Skeletal muscle satellite cell (primary cell): ENCODE measurements at regions not wholly inside any gene's neighbourhood (a gene's known extent, or its start where the extent isn't known, plus 50 kb on each side); places are given as distances from the start of the nearest gene placed in this dataset.

Source experiments
- H3K27me3 ChIP-seq: 2 replicates; pipeline ENCODE4 v1.7.0; 2013; ENCODE audit warnings: low read length; ENCODE audit not compliant: control insufficient read depth, insufficient read depth
- H3K36me3 ChIP-seq: 2 replicates; pipeline ENCODE4 v1.7.0; 2013; ENCODE audit warnings: mild to moderate bottlenecking, control low read depth, low read length; ENCODE audit not compliant: insufficient read depth
- H3K4me1 ChIP-seq: 2 replicates; pipeline ENCODE4 v1.7.0; 2013; ENCODE audit warnings: low read length; ENCODE audit not compliant: control insufficient read depth, insufficient read depth
- H3K4me2 ChIP-seq: 2 replicates; pipeline ENCODE4 v1.7.0; 2013; ENCODE audit warnings: mild to moderate bottlenecking, low read length
- H3K4me3 ChIP-seq: 2 replicates; pipeline ENCODE4 v1.7.0; 2013; ENCODE audit warnings: low read length
- H3K9ac ChIP-seq: 2 replicates; pipeline ENCODE4 v1.7.0; 2013; ENCODE audit warnings: mild to moderate bottlenecking, low read depth, low read length, moderate library complexity
- H3K9me3 ChIP-seq: replicated peaks from 2 replicates; pipeline ENCODE4 v1.7.0; 2013; ENCODE audit warnings: mild to moderate bottlenecking, control low read depth, low read length

- H3K4me3 ChIP-seq: no peak overlapping the region
- no peaks in the 10 kb centered on the region for H3K36me3 ChIP-seq
- H3K9me3 ChIP-seq: peaks cover 8% of the 10 kb centered on the region
- H3K4me2 ChIP-seq: no peak overlapping the region
- no peak overlapping the region for H3K9ac ChIP-seq
- no peaks in the 10 kb centered on the region for H3K4me1 ChIP-seq
- no peaks in the 10 kb centered on the region for H3K27me3 ChIP-seq
Measured at GRCh38 chr10:52999258-52999657, 226.7 kb upstream of the MBL2 start.

GRCh38 chr10:52997007-52997406, 224.4 kb upstream of the MBL2 start:
- Histone ChIP-seq H3K4me3 (no peak overlapping the region), H3K4me1 (no peaks in the 10 kb centered on the region), H3K36me3 (no peaks in the 10 kb centered on the region)

GRCh38 chr10:52994370-52994769, 221.8 kb upstream of the MBL2 start:
- peaks cover 8% of the 10 kb centered on the region for H3K9me3 ChIP-seq
- H3K4me2 ChIP-seq: no peak overlapping the region
- H3K4me1 ChIP-seq: no peaks in the 10 kb centered on the region
- no peak overlapping the region for H3K4me3 ChIP-seq
- H3K9ac ChIP-seq: no peak overlapping the region
- H3K36me3 ChIP-seq: no peaks in the 10 kb centered on the region
- H3K27me3 ChIP-seq: no peaks in the 10 kb centered on the region

More at GRCh38 chr10:52997007-52997406, 224.4 kb upstream of the MBL2 start:
- peaks cover 8% of the 10 kb centered on the region for H3K9me3 ChIP-seq
- H3K4me2 ChIP-seq: no peak overlapping the region
- H3K27me3 ChIP-seq: no peaks in the 10 kb centered on the region
- no peak overlapping the region for H3K9ac ChIP-seq

- Histone ChIP-seq H3K4me3 (no peak overlapping the region), H3K27me3 (no peaks in the 10 kb centered on the region), H3K9ac (no peak overlapping the region), H3K36me3 (no peaks in the 10 kb centered on the region), H3K9me3 (peaks cover 8% of the 10 kb centered on the region), H3K4me2 (no peak overlapping the region), H3K4me1 (no peaks in the 10 kb centered on the region)
Measured at GRCh38 chr10:52993109-52993508, 220.5 kb upstream of the MBL2 start.

- Histone ChIP-seq H3K9ac (no peak overlapping the region), H3K36me3 (no peaks in the 10 kb centered on the region), H3K27me3 (no peaks in the 10 kb centered on the region)
Measured at GRCh38 chr10:52992567-52992966, 220.0 kb upstream of the MBL2 start.

GRCh38 chr10:52988923-52989322, 216.3 kb upstream of the MBL2 start:
- no peaks in the 10 kb centered on the region for H3K9me3 ChIP-seq
- H3K4me1 ChIP-seq: no peaks in the 10 kb centered on the region
- H3K27me3 ChIP-seq: no peaks in the 10 kb centered on the region
- H3K9ac ChIP-seq: no peak overlapping the region
- H3K4me2 ChIP-seq: no peak overlapping the region
- H3K36me3 ChIP-seq: no peaks in the 10 kb centered on the region
- H3K4me3 ChIP-seq: no peak overlapping the region

More at GRCh38 chr10:52992567-52992966, 220.0 kb upstream of the MBL2 start:
- peaks cover 8% of the 10 kb centered on the region for H3K9me3 ChIP-seq
- no peak overlapping the region for H3K4me2 ChIP-seq
- no peaks in the 10 kb centered on the region for H3K4me1 ChIP-seq
- no peak overlapping the region for H3K4me3 ChIP-seq

- H3K36me3 ChIP-seq: no peaks in the 10 kb centered on the region
- no peak overlapping the region for H3K4me2 ChIP-seq
- no peaks in the 10 kb centered on the region for H3K27me3 ChIP-seq
- no peaks in the 10 kb centered on the region for H3K4me1 ChIP-seq
- no peak overlapping the region for H3K4me3 ChIP-seq
- H3K9me3 ChIP-seq: no peaks in the 10 kb centered on the region
- no peak overlapping the region for H3K9ac ChIP-seq
Measured at GRCh38 chr10:52986125-52986524, 213.5 kb upstream of the MBL2 start.

- Histone ChIP-seq H3K4me1 (no peaks in the 10 kb centered on the region), H3K36me3 (no peaks in the 10 kb centered on the region), H3K9me3 (no peaks in the 10 kb centered on the region), H3K9ac (no peak overlapping the region), H3K27me3 (no peaks in the 10 kb centered on the region), H3K4me2 (no peak overlapping the region), H3K4me3 (no peak overlapping the region)
Measured at GRCh38 chr10:52984169-52984568, 211.6 kb upstream of the MBL2 start.

GRCh38 chr10:52979295-52979990, 206.9 kb upstream of the MBL2 start:
- H3K4me2 ChIP-seq: no peak overlapping the region
- no peaks in the 10 kb centered on the region for H3K27me3 ChIP-seq
- no peaks in the 10 kb centered on the region for H3K9me3 ChIP-seq
- no peak overlapping the region for H3K4me3 ChIP-seq
- no peak overlapping the region for H3K9ac ChIP-seq
- H3K36me3 ChIP-seq: no peaks in the 10 kb centered on the region
- no peaks in the 10 kb centered on the region for H3K4me1 ChIP-seq

- Histone ChIP-seq H3K9ac (no peak overlapping the region), H3K9me3 (peaks cover 9% of the 10 kb centered on the region), H3K4me3 (no peak overlapping the region), H3K36me3 (no peaks in the 10 kb centered on the region), H3K27me3 (no peaks in the 10 kb centered on the region), H3K4me2 (no peak overlapping the region), H3K4me1 (no peaks in the 10 kb centered on the region)
Measured at GRCh38 chr10:52977581-52977980, 205.0 kb upstream of the MBL2 start.

GRCh38 chr10:52967806-52968795, 195.5 kb upstream of the MBL2 start:
- Histone ChIP-seq H3K36me3 (no peaks in the 10 kb centered on the region), H3K4me3 (no peak overlapping the region), H3K9me3 (peaks cover 9% of the 10 kb centered on the region), H3K4me2 (no peak overlapping the region), H3K4me1 (no peaks in the 10 kb centered on the region), H3K9ac (no peak overlapping the region), H3K27me3 (no peaks in the 10 kb centered on the region)
